HCT116 (cell line): ENCODE measurements at regions not wholly inside any gene's neighbourhood (a gene's known extent, or its start where the extent isn't known, plus 50 kb on each side); places are given as distances from the start of the nearest gene placed in this dataset.

ENCODE experiments used
- ATAC-seq: fragments of 200-7000 bp; cut with Tn5 transposase; 2 replicates; pipeline ENCODE4 v1.9.1; 2020; ENCODE audit warnings: mild to moderate bottlenecking, moderate library complexity
- BruUV-seq: library from RNA; stranded (reverse); fragments of 400-500 nt; replicated peaks from 2 replicates; lab custom pipeline; 2021; lab: Mats Ljungman, UMichigan
- CTCF ChIA-PET: fragments of 300-600 bp; sonication (Branson Sonifier 250); formaldehyde crosslinking; loops from one replicate; lab custom pipeline; 2021; ENCODE audit warnings: antibody characterized with exemption; lab: Charles Lee
- POLR2A ChIA-PET: fragments of 300-600, 350-600 bp; sonication (Branson Sonifier 250); formaldehyde crosslinking; loops from one replicate; lab custom pipeline; 2021; ENCODE audit warnings: antibody characterized with exemption; lab: Charles Lee
- RAD21 ChIA-PET, 2 experiments: fragments of 300-600 bp; sonication (Branson Sonifier 250); formaldehyde crosslinking; loops; one replicate each; lab custom pipeline; 2023; ENCODE audit warnings: low total read pairs in 2 of 2; ENCODE audit not compliant: uncharacterized antibody in 2 of 2, unreplicated experiment in 2 of 2, low non-redundant PET in 1 of 2; lab: Charles Lee
- DNase-seq: peaks from one replicate; pipeline ENCODE4 v3.0.0-alpha.2; 2010; ENCODE audit warnings: low read depth, low spot score
- H2AFZ ChIP-seq: fragments of 200-600 bp; shearing (Covaris generic), sonication (generic); 2 replicates; pipeline ENCODE4 v1.6.1; 2017; ENCODE audit warnings: low read depth, mixed run types, mixed read lengths, antibody characterized with exemption, low read length; ENCODE audit not compliant: poor library complexity, severe bottlenecking
- H3K27ac ChIP-seq: 2 replicates; pipeline ENCODE4 v1.5.1; 2012; ENCODE audit warnings: low read depth, low read length
- H3K27me3 ChIP-seq: fragments of 200-600 bp; sonication (generic); 2 replicates; pipeline ENCODE4 v1.6.1; 2016; ENCODE audit warnings: mixed run types, low read length, mixed read lengths; ENCODE audit not compliant: insufficient read depth
- H3K36me3 ChIP-seq, 2 experiments: fragments of 200-500 bp in 1 of 2; fragments of 200-600 bp in 1 of 2; sonication (Bioruptor generic) in 1 of 2; sonication (generic) in 1 of 2; 2 replicates each; pipeline versions ENCODE4 v1.5.1 to v1.6.1; 2014 to 2016; ENCODE audit warnings: low read length in 2 of 2, inconsistent platforms in 1 of 2, mixed read lengths in 1 of 2, mixed run types in 1 of 2; ENCODE audit not compliant: insufficient read depth in 2 of 2, control insufficient read depth in 1 of 2
- H3K4me1 ChIP-seq, 2 experiments: fragments of 200-600 bp in 1 of 2; sonication (generic) in 1 of 2; 2 replicates each; pipeline versions ENCODE4 v1.5.1 to v1.6.1; 2012 to 2017; ENCODE audit warnings: low read length in 2 of 2, inconsistent platforms in 1 of 2, mild to moderate bottlenecking in 1 of 2, mixed read lengths in 1 of 2, mixed run types in 1 of 2, moderate library complexity in 1 of 2; ENCODE audit not compliant: insufficient read depth in 2 of 2, control insufficient read depth in 1 of 2
- H3K4me2 ChIP-seq: fragments of 200-600 bp; sonication (generic); 2 replicates; pipeline ENCODE4 v1.6.1; 2017; ENCODE audit warnings: mixed run types, low read length, mixed read lengths
- H3K4me3 ChIP-seq, 2 experiments: fragments of 200-600 bp in 1 of 2; sonication (generic) in 1 of 2; replicated peaks in 1 of 2; 2 replicates each; pipeline ENCODE4 v1.5.1; 2011 to 2016; ENCODE audit warnings: low read length in 2 of 2, control low read depth in 1 of 2, low read depth in 1 of 2, mild to moderate bottlenecking in 1 of 2, mixed read lengths in 1 of 2, mixed run types in 1 of 2
- H3K79me2 ChIP-seq: fragments of 200-600 bp; sonication (generic); 2 replicates; pipeline ENCODE4 v1.6.1; 2017; ENCODE audit warnings: mild to moderate bottlenecking, mixed run types, low read length, moderate library complexity, mixed read lengths; ENCODE audit not compliant: insufficient read depth
- H3K9ac ChIP-seq: fragments of 200-600 bp; sonication (generic); 2 replicates; pipeline ENCODE4 v1.6.1; 2016; ENCODE audit warnings: low read length, mixed read lengths
- H3K9me2 ChIP-seq: fragments of 200-600 bp; sonication (generic), shearing (Covaris generic); 2 replicates; pipeline ENCODE4 v1.6.1; 2017; ENCODE audit warnings: mixed run types, mild to moderate bottlenecking, moderate library complexity; ENCODE audit not compliant: insufficient read depth
- H3K9me3 ChIP-seq, 2 experiments: fragments of 200-500 bp in 1 of 2; fragments of 200-600 bp in 1 of 2; sonication (Bioruptor generic) in 1 of 2; sonication (generic) in 1 of 2; 2 replicates each; pipeline ENCODE4 v1.6.1; 2014 to 2017; ENCODE audit warnings: low read length in 2 of 2, mixed read lengths in 2 of 2, inconsistent platforms in 1 of 2, low read depth in 1 of 2, mild to moderate bottlenecking in 1 of 2, mixed run types in 1 of 2, moderate library complexity in 1 of 2; ENCODE audit not compliant: control insufficient read depth in 1 of 2, insufficient read depth in 1 of 2
- H4K20me1 ChIP-seq: fragments of 200-600 bp; sonication (generic), shearing (Covaris generic); 2 replicates; pipeline ENCODE4 v1.6.1; 2017; ENCODE audit warnings: mixed run types, mild to moderate bottlenecking, moderate library complexity; ENCODE audit not compliant: insufficient read depth
- CBX3 ChIP-seq: IDR thresholded peaks from 2 replicates; pipeline ENCODE4 v1.6.1; 2012; ENCODE audit warnings: low read depth
- CEBPB ChIP-seq: IDR thresholded peaks from 2 replicates; pipeline ENCODE4 v1.6.1; 2012; ENCODE audit warnings: low read depth
- MAX ChIP-seq: IDR thresholded peaks from 2 replicates; pipeline ENCODE4 v1.6.1; 2012
- POLR2A ChIP-seq: IDR thresholded peaks from 2 replicates; pipeline ENCODE4 v1.7.0; 2011; ENCODE audit warnings: borderline replicate concordance; ENCODE audit not compliant: insufficient read depth, insufficient read length; ENCODE audit errors: extremely low read depth
- YY1 ChIP-seq: IDR thresholded peaks from 2 replicates; pipeline ENCODE4 v1.6.1; 2011; ENCODE audit warnings: low read length, low read depth, moderate library complexity, mild to moderate bottlenecking; ENCODE audit not compliant: insufficient replicate concordance; ENCODE audit errors: extremely low read depth
- ZBTB33 ChIP-seq: IDR thresholded peaks from 2 replicates; pipeline ENCODE4 v1.6.1; 2011; ENCODE audit warnings: mild to moderate bottlenecking, low read length, moderate library complexity; ENCODE audit not compliant: insufficient replicate concordance; ENCODE audit errors: extremely low read depth
- ZNF274 ChIP-seq: fragments of 200-500 bp; sonication (Bioruptor generic); IDR thresholded peaks from 2 replicates; pipeline ENCODE4 v1.6.1; 2014; ENCODE audit warnings: mild to moderate bottlenecking, low read depth, low read length, inconsistent platforms
- intact Hi-C: fragments of 100-400 bp; cut with micrococcal nuclease; formaldehyde crosslinking; loops from 2 replicates; pipeline ENCODE4 v1.10.0; 2022
- TF ChIP-seq, protein P1 (sequence below): IDR thresholded peaks from 2 replicates; pipeline ENCODE4 v1.6.1; 2012; ENCODE audit warnings: low read depth

- intact Hi-C loops, result no loop called here
- Histone ChIP-seq H3K27me3 (no peaks in the 10 kb centered on the region), H3K9ac (no peak overlapping the region), H3K27ac (no peak overlapping the region), H3K9me2 (0 out of 2 replicates have a peak, but pooled peaks cover 3% of the 10 kb centered on the region), H3K9me3 (no peaks in the 10 kb centered on the region), H3K4me3 (no peak overlapping the region), H3K79me2 (no peaks in the 10 kb centered on the region), H3K36me3 (no peaks in the 10 kb centered on the region), H4K20me1 (no peaks in the 10 kb centered on the region), H3K4me2 (no peak overlapping the region), H2AFZ (no peak overlapping the region), H3K4me1 (no peaks in the 10 kb centered on the region)
- ChIA-PET CTCF (interaction anchor here (0.9 kb wide), 1 partner anchor 183 kb away, joined by 3 read pairs; no protein-coding TSS in a partner anchor), RAD21 (no interaction called here), POLR2A (no interaction called here)
- DNase-seq (no peak), ATAC-seq (no peak)
- TF ChIP-seq CBX3 (no peak), ZNF274 (no peak), CEBPB (no peak), POLR2A (no peak), MAX (no peak), ZBTB33 (no peak), YY1 (no peak)
- TF ChIP-seq, protein P1, sequence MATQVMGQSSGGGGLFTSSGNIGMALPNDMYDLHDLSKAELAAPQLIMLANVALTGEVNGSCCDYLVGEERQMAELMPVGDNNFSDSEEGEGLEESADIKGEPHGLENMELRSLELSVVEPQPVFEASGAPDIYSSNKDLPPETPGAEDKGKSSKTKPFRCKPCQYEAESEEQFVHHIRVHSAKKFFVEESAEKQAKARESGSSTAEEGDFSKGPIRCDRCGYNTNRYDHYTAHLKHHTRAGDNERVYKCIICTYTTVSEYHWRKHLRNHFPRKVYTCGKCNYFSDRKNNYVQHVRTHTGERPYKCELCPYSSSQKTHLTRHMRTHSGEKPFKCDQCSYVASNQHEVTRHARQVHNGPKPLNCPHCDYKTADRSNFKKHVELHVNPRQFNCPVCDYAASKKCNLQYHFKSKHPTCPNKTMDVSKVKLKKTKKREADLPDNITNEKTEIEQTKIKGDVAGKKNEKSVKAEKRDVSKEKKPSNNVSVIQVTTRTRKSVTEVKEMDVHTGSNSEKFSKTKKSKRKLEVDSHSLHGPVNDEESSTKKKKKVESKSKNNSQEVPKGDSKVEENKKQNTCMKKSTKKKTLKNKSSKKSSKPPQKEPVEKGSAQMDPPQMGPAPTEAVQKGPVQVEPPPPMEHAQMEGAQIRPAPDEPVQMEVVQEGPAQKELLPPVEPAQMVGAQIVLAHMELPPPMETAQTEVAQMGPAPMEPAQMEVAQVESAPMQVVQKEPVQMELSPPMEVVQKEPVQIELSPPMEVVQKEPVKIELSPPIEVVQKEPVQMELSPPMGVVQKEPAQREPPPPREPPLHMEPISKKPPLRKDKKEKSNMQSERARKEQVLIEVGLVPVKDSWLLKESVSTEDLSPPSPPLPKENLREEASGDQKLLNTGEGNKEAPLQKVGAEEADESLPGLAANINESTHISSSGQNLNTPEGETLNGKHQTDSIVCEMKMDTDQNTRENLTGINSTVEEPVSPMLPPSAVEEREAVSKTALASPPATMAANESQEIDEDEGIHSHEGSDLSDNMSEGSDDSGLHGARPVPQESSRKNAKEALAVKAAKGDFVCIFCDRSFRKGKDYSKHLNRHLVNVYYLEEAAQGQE, result no peak
- no TSS peak for BruUV-seq
These were observed 88.6 kb upstream of the NAV3 start for GRCh38 chr12:77741974-77742517.
